RWPE2 (cell line): ENCODE measurements at regions not wholly inside any gene's neighbourhood (a gene's known extent, or its start where the extent isn't known, plus 50 kb on each side); places are given as distances from the start of the nearest gene placed in this dataset.
A peak's percentile ranks its signal among the peaks of the same experiment; 100 is the strongest.

Experiments
- ATAC-seq: fragments of 200-7000 bp; cut with Tn5 transposase; 3 replicates; pipeline ENCODE4 v1.9.1; 2021; ENCODE audit warnings: low read depth
- DNase-seq: peaks from one replicate; pipeline ENCODE4 v3.0.0-alpha.2; 2020; ENCODE audit warnings: low spot score
- H3K27ac ChIP-seq: fragments of 450-650 bp; 2 replicates; pipeline ENCODE4 v1.5.1; 2017; ENCODE audit warnings: mild to moderate bottlenecking; ENCODE audit not compliant: poor library complexity, severe bottlenecking
- H3K27me3 ChIP-seq: fragments of 250-450 bp; sonication (Bioruptor Pico); 2 replicates; pipeline ENCODE4 v1.5.1; 2021; ENCODE audit warnings: mild to moderate bottlenecking, moderate library complexity; ENCODE audit not compliant: insufficient read depth, poor library complexity, severe bottlenecking
- H3K36me3 ChIP-seq: fragments of 250-450 bp; sonication (Bioruptor Pico); 2 replicates; pipeline ENCODE4 v1.5.1; 2020; ENCODE audit warnings: low read depth, mild to moderate bottlenecking, moderate library complexity
- H3K4me1 ChIP-seq: fragments of 250-450 bp; sonication (Bioruptor Pico); 2 replicates; pipeline ENCODE4 v1.5.1; 2021; ENCODE audit warnings: mild to moderate bottlenecking, moderate library complexity; ENCODE audit not compliant: insufficient read depth, poor library complexity, severe bottlenecking
- H3K4me3 ChIP-seq: fragments of 250-450 bp; sonication (Bioruptor Pico); 2 replicates; pipeline ENCODE4 v1.5.1; 2021; ENCODE audit warnings: mild to moderate bottlenecking, moderate library complexity; ENCODE audit not compliant: severe bottlenecking
- H3K9me3 ChIP-seq: fragments of 250-450 bp; sonication (Bioruptor Pico); 2 replicates; pipeline ENCODE4 v1.5.1; 2021; ENCODE audit warnings: mild to moderate bottlenecking, moderate library complexity; ENCODE audit not compliant: severe bottlenecking
- TF ChIP-seq, protein P1 (sequence below): fragments of 450-650 bp; IDR thresholded peaks from one replicate; pipeline ENCODE4 v1.5.1; 2017; ENCODE audit warnings: mild to moderate bottlenecking, moderate library complexity; ENCODE audit not compliant: poor library complexity, severe bottlenecking

DNA sequence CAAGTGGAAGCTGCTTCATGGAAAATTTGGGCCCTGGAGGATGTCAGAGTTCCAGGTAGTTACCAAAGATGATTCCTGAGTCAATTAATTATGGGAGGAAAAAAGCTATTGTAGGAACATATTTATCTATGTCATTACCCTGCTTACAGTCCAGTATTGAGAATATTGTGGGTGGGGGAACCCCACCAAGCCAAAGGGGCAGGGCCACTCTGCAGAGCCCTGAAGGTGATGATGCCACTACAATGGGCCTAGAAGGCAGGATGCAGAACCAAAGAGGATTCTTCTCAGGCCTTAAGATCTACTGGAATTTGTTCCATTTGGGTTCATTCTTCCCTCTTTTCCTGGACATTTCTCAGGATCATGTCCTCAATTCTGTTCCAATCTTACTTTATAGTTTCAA lies 375.2 kb upstream of the MARCKS start:
- TF ChIP-seq, protein P1, sequence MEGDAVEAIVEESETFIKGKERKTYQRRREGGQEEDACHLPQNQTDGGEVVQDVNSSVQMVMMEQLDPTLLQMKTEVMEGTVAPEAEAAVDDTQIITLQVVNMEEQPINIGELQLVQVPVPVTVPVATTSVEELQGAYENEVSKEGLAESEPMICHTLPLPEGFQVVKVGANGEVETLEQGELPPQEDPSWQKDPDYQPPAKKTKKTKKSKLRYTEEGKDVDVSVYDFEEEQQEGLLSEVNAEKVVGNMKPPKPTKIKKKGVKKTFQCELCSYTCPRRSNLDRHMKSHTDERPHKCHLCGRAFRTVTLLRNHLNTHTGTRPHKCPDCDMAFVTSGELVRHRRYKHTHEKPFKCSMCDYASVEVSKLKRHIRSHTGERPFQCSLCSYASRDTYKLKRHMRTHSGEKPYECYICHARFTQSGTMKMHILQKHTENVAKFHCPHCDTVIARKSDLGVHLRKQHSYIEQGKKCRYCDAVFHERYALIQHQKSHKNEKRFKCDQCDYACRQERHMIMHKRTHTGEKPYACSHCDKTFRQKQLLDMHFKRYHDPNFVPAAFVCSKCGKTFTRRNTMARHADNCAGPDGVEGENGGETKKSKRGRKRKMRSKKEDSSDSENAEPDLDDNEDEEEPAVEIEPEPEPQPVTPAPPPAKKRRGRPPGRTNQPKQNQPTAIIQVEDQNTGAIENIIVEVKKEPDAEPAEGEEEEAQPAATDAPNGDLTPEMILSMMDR, result no peak
- no peak for DNase-seq
- Histone ChIP-seq H3K27me3 (no peaks in the 10 kb centered on the region), H3K4me3 (no peak overlapping the region), H3K9me3 (no peaks in the 10 kb centered on the region), H3K27ac (no peak overlapping the region), H3K36me3 (no peaks in the 10 kb centered on the region), H3K4me1 (no peaks in the 10 kb centered on the region)
- no peak for ATAC-seq

DNA sequence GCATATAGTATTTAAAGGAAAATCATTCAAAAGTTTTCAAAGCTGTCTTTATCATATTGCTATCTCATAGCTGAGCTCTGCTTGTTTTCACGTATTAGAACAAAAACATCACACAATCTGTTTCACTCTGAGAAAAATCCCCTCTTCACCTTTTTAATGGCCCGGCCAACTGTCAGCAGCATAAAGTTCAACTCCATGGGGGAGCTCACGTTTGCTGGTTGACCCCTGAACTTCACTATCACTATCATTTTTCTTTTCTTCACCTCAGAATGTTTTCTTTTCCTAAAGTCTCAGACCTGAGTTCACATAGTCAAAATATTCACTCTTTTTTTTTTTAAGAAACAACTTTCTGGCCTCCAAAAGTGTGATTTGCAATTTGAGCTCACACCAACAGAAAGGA lies 374.4 kb upstream of the MARCKS start:
- ATAC-seq (no peak), DNase-seq (no peak)
- Histone ChIP-seq H3K4me3 (no peak overlapping the region), H3K27ac (no peak overlapping the region), H3K4me1 (no peaks in the 10 kb centered on the region), H3K27me3 (no peaks in the 10 kb centered on the region), H3K36me3 (no peaks in the 10 kb centered on the region), H3K9me3 (no peaks in the 10 kb centered on the region)
- TF ChIP-seq, protein P1, result no peak

DNA sequence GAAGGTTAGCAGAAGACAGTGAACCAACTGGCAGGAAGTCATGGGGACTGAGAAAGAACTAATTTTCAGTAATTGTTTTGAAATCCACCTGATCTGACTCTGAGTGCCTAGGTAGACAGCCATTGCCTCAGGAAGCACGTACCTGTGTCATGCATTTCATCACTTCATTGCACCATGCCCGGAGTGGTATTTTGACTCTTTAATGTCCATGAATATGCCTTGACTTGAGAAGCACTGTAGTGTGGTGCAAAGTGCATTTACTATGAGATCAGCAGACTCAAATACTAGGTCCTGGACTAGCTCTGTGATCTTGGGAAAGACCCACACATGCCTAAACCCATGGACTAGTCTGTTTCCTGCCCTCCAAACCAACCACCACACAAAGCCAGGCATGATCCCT lies 370.9 kb upstream of the MARCKS start:
- H3K9me3 ChIP-seq, result no peaks in the 10 kb centered on the region
- H3K27ac ChIP-seq, result no peak overlapping the region
- H3K27me3 ChIP-seq, result no peaks in the 10 kb centered on the region
- TF ChIP-seq, protein P1, result no peak
- no peak overlapping the region for H3K4me3 ChIP-seq
- no peak for DNase-seq
- no peaks in the 10 kb centered on the region for H3K36me3 ChIP-seq
- ATAC-seq, result no peak
- H3K4me1 ChIP-seq, result no peaks in the 10 kb centered on the region

DNA sequence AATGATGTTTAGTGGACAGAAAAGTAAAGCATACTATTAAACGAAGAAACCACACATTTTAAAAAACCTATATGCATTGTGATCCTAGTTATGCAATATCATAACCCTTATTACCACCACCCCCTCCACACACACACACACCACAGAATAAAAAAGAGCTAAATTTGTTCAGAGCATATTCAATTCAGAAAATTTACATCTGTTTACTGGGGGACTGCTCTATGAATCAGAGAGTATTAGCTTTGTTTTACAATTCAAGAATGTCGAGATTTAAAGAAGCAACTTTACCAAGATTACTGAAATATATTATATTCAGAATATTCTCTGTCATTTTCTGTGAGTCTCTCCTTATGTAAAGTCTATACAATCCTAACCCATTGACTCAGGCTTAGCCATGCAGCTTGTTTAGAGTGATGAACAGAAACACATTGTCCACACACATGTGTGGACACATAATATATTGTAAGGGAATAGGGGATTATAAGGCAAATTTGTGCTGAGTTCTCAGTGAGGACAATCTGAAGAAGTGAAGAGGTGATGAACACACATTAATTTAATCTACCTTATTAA lies 369.6 kb upstream of the MARCKS start:
- H3K27me3 ChIP-seq, result no peaks in the 10 kb centered on the region
- no peak for ATAC-seq
- TF ChIP-seq, protein P1, result no peak
- H3K27ac ChIP-seq, result no peak overlapping the region
- H3K4me1 ChIP-seq, result no peaks in the 10 kb centered on the region
- H3K36me3 ChIP-seq, result no peaks in the 10 kb centered on the region
- H3K9me3 ChIP-seq, result no peaks in the 10 kb centered on the region
- no peak for DNase-seq
- no peak overlapping the region for H3K4me3 ChIP-seq

DNA sequence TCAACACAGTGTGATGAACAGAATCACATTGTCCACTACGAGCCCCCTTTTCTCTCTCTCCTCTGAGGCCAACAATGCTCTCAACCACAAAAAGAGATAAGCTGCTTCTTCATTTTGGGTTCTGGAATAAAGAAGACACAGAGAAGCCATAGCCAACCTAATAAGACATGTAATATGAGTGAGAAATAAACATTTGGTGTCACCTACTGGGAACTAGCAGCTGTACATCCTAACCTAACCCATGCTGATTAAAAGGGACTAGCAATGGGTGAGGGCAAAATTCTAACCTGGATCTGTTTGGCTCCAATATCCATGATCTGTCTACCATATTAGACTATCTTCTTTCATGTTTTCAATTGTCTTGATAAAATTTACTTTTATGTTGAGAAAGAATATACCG lies 369.1 kb upstream of the MARCKS start:
- no peak for ATAC-seq
- TF ChIP-seq, protein P1, result peak; percentile 15
- H3K36me3 ChIP-seq, result no peaks in the 10 kb centered on the region
- H3K4me3 ChIP-seq, result no peak overlapping the region
- no peaks in the 10 kb centered on the region for H3K4me1 ChIP-seq
- no peak for DNase-seq
- H3K9me3 ChIP-seq, result no peaks in the 10 kb centered on the region
- H3K27me3 ChIP-seq, result no peaks in the 10 kb centered on the region
- no peak overlapping the region for H3K27ac ChIP-seq
